ENCODE measurements at regions not wholly inside any gene's neighbourhood (a gene's known extent, or its start where the extent isn't known, plus 50 kb on each side); places are given as distances from the start of the nearest gene placed in this dataset.

DNA sequence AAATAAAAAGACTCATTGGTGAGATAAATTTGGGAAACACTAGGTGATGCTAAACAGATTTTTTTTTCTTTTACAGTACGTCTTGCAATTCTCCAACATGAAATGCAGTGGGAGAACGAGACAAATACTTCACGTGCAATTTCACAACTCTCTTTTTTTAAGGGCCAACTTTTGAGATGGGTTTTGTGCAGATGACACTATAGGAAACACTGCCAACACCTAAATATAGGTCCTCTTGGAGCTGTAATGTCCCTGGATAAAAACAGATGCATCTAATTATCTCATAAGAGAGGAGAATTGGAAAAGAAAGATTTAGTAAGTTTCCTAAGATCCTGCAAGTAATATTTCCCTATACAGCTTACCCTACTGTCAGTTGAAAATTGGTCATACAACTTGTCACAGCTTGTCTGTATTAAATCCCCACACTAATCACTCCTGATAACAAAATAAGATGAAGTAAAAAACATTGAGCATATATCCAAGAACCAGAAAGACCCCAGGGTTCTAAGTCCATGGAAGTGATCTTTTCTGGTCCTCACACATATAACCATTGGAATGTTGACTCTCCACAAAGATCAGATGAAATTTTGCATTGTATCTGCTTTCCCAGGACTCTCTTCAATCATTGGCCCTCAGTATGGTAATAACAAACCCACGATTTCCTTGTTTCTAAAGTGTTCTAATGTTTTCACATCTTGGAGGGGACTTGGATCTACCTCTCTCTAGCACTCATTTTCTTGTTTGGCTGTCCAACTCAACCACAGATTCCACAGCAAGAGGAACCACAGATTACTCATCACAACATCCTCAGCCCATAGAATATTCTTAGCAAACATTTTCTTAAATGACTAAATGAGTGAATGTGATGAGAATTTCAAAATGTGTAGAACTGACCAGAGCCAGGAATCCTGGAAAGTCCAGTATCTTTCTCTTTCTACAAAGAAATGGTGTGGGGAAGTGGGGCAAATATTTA lies 769.4 kb upstream of the USP15 start:
- TF ChIP-seq PAX5 (IDR thresholded peaks at IDR 0.05; ENCODE audit: insufficient read depth, low read length, severe bottlenecking) (no peak), SPI1 (IDR thresholded peaks at IDR 0.05; ENCODE audit: low read depth, low read length) (no peak), TAF1 (IDR thresholded peaks at IDR 0.05; ENCODE audit: low read depth, low read length) (no peak), POLR2A (IDR thresholded peaks at IDR 0.05; ENCODE audit: low read depth, low read length) (no peak), POLR2AphosphoS5 (IDR thresholded peaks at IDR 0.05; ENCODE audit: low read depth, low read length) (no peak), POU2F2 (IDR thresholded peaks at IDR 0.05; ENCODE audit: low read depth, low read length) (no peak)
- DNase-seq (ENCODE audit: insufficient read length, low spot score): no peak
- no peak for FAIRE-seq

DNA sequence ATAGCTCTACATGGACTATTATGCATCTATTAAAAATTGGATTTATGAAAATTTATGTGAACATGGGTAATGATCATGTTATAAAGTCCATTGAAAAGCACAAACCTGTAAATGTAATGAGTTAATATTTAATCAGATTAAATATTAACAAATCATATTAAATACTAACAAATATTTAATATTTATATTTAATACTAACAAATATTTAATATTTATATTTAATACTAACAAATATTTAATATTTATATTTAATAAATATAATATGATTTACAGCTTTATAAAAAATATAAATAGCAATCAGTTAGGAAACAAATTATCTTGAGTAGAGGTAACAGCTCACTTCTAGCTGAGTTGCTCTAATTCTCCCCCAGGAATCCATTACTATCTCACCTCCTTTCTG lies 758.0 kb upstream of the USP15 start:
- no peak for DNase-seq (ENCODE audit: insufficient read length, low spot score)
- no peak for TF ChIP-seq POLR2AphosphoS5 (IDR thresholded peaks at IDR 0.05; ENCODE audit: low read depth, low read length)
- TF ChIP-seq PAX5 (IDR thresholded peaks at IDR 0.05; ENCODE audit: insufficient read depth, low read length, severe bottlenecking): no peak
- no peak for TF ChIP-seq POLR2A (IDR thresholded peaks at IDR 0.05; ENCODE audit: low read depth, low read length)
- no peak for TF ChIP-seq TAF1 (IDR thresholded peaks at IDR 0.05; ENCODE audit: low read depth, low read length)
- no peak for TF ChIP-seq POU2F2 (IDR thresholded peaks at IDR 0.05; ENCODE audit: low read depth, low read length)
- TF ChIP-seq SPI1 (IDR thresholded peaks at IDR 0.05; ENCODE audit: low read depth, low read length): no peak
- FAIRE-seq: no peak

DNA sequence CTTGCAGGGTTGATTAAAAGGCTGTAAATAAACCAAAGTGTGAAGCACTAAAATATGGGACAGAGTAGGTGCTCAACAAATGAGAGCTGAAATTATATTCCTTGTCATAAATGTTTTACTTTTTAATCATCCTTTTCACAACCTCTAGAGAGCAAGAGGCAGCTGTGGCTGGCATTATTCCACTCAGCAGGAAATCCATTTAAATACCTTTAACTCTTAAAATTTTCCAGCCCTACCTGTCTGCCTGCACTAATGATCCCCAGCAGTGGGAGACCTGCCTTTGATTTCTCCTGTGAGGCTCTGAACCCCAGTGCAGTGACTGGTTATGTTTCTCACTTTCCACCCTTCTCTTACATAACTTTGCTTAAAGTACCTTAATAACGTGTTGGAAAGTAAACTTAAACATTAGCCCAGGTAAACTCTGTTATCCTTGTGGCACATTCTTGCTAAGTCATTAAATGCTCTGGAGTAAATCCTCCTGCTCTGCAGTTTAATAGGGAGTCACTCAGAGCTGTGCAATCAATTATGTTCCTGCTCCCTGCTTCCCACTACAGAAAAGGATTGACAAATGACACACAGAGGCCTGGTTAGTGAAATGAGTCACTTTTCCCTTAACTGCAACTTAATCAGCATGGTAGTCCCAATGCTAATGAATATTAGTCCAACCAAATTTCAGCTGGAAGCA lies 755.7 kb upstream of the USP15 start:
- FAIRE-seq (no peak), DNase-seq (ENCODE audit: insufficient read length, low spot score) (no peak)
- TF ChIP-seq POLR2AphosphoS5 (IDR thresholded peaks at IDR 0.05; ENCODE audit: low read depth, low read length) (no peak), POLR2A (IDR thresholded peaks at IDR 0.05; ENCODE audit: low read depth, low read length) (no peak), POU2F2 (IDR thresholded peaks at IDR 0.05; ENCODE audit: low read depth, low read length) (no peak), PAX5 (IDR thresholded peaks at IDR 0.05; ENCODE audit: insufficient read depth, low read length, severe bottlenecking) (no peak), TAF1 (IDR thresholded peaks at IDR 0.05; ENCODE audit: low read depth, low read length) (no peak), SPI1 (IDR thresholded peaks at IDR 0.05; ENCODE audit: low read depth, low read length) (no peak)

DNA sequence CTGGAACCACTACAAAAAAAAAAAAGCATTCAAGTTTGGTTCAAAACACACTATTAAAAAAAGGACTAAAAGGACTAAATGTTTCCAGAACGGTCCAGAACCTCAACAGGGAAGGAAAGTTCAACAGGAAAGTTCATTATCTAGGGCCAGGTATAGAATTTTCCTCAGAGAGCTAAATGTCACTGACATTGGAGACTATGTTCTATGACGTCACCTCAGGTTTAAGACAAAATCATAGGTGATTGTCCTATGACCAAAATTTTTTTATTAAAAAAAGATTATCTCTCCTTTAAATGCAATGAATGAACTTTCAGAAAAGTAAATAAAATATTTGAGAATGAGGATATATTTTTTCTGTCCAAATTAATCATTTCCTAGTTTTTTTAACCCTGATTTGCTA lies 746.7 kb upstream of the USP15 start:
- no peak for TF ChIP-seq POLR2AphosphoS5 (IDR thresholded peaks at IDR 0.05; ENCODE audit: low read depth, low read length)
- TF ChIP-seq POU2F2 (IDR thresholded peaks at IDR 0.05; ENCODE audit: low read depth, low read length): no peak
- TF ChIP-seq POLR2A (IDR thresholded peaks at IDR 0.05; ENCODE audit: low read depth, low read length): no peak
- no peak for TF ChIP-seq PAX5 (IDR thresholded peaks at IDR 0.05; ENCODE audit: insufficient read depth, low read length, severe bottlenecking)
- TF ChIP-seq TAF1 (IDR thresholded peaks at IDR 0.05; ENCODE audit: low read depth, low read length): no peak
- TF ChIP-seq SPI1 (IDR thresholded peaks at IDR 0.05; ENCODE audit: low read depth, low read length): no peak
- DNase-seq (ENCODE audit: insufficient read length, low spot score): no peak
- no peak for FAIRE-seq

DNA sequence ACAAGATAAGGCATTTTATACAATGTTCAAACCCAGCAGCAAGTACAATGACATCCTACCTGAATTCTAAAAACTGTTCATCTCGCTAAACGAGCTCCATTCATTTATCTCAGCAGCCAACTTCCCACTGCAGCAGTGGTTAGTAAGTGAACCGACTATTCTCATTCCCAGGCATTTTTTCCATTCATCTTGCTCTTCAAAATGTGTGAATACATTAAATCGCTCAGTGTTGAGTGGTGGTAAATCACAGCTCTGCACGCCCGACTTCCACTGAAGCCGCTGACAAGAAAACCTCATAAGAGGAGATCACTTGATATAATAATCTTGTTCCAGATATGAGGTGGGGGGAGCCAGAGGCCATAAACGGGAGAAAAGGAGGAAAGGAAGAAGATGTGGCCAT lies 746.2 kb upstream of the USP15 start:
- no peak for TF ChIP-seq POLR2A (IDR thresholded peaks at IDR 0.05; ENCODE audit: low read depth, low read length)
- no peak for TF ChIP-seq POLR2AphosphoS5 (IDR thresholded peaks at IDR 0.05; ENCODE audit: low read depth, low read length)
- TF ChIP-seq TAF1 (IDR thresholded peaks at IDR 0.05; ENCODE audit: low read depth, low read length): no peak
- no peak for TF ChIP-seq POU2F2 (IDR thresholded peaks at IDR 0.05; ENCODE audit: low read depth, low read length)
- TF ChIP-seq SPI1 (IDR thresholded peaks at IDR 0.05; ENCODE audit: low read depth, low read length): no peak
- TF ChIP-seq PAX5 (IDR thresholded peaks at IDR 0.05; ENCODE audit: insufficient read depth, low read length, severe bottlenecking): no peak
- DNase-seq (ENCODE audit: insufficient read length, low spot score) (no peak), FAIRE-seq (no peak)

DNA sequence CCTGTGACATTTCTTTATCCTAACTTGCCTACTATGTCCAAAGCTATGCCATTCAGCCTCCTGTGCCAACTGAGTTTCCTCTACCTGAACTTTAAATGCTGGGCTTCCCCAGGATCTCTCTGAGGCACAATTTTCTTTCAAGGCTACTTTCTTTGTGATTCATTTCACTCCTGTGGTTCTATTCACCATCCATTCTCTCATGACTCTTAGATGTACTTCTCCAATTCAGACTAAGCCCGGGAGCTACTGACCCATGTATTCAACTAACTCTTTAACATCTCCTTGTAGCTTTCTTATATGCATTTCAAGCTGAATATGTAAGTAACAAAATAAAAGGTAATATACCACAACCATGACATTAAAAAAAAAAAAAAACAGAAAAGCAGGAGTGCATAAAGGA lies 738.9 kb upstream of the USP15 start:
- FAIRE-seq (no peak), DNase-seq (ENCODE audit: insufficient read length, low spot score) (no peak)
- TF ChIP-seq TAF1 (IDR thresholded peaks at IDR 0.05; ENCODE audit: low read depth, low read length) (no peak), POLR2A (IDR thresholded peaks at IDR 0.05; ENCODE audit: low read depth, low read length) (no peak), SPI1 (IDR thresholded peaks at IDR 0.05; ENCODE audit: low read depth, low read length) (no peak), POU2F2 (IDR thresholded peaks at IDR 0.05; ENCODE audit: low read depth, low read length) (no peak), POLR2AphosphoS5 (IDR thresholded peaks at IDR 0.05; ENCODE audit: low read depth, low read length) (no peak), PAX5 (IDR thresholded peaks at IDR 0.05; ENCODE audit: insufficient read depth, low read length, severe bottlenecking) (no peak)

DNA sequence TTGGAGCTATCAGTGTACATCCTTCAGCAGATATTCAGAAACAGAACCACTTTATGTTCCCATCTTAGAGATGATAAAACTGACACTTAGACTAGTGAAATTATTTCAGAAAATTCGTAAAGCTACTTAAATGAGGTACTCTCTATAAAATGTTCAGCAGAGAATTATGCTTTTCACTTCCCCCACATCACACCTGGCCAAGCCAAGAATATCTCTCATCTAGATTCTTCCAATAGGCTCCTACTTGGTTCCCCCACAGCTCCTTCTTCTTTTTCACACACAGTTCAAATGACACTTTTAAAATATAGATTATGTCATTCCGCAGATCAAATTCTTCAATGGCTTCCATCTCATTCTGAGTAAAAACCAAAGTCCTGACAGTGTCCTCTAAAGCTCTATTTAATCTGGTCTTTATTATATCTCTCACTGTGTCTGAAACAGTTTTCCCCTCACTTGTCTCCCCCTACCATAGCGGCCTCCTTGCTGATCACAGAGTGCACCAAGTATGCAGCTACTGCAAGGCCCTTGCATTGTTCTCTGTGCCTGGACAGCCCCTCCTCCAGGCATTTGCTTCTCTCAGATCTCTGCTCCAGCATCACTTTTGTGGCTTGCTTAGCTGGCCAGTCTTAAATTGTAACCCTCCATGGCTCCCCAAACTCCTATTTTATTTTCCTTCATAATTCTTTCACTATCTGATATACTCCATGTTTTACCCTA lies 736.8 kb upstream of the USP15 start:
- no peak for FAIRE-seq
- no peak for DNase-seq (ENCODE audit: insufficient read length, low spot score)
- TF ChIP-seq PAX5 (IDR thresholded peaks at IDR 0.05; ENCODE audit: insufficient read depth, low read length, severe bottlenecking) (no peak), TAF1 (IDR thresholded peaks at IDR 0.05; ENCODE audit: low read depth, low read length) (no peak), POU2F2 (IDR thresholded peaks at IDR 0.05; ENCODE audit: low read depth, low read length) (no peak), POLR2A (IDR thresholded peaks at IDR 0.05; ENCODE audit: low read depth, low read length) (no peak), POLR2AphosphoS5 (IDR thresholded peaks at IDR 0.05; ENCODE audit: low read depth, low read length) (no peak), SPI1 (IDR thresholded peaks at IDR 0.05; ENCODE audit: low read depth, low read length) (no peak)

DNA sequence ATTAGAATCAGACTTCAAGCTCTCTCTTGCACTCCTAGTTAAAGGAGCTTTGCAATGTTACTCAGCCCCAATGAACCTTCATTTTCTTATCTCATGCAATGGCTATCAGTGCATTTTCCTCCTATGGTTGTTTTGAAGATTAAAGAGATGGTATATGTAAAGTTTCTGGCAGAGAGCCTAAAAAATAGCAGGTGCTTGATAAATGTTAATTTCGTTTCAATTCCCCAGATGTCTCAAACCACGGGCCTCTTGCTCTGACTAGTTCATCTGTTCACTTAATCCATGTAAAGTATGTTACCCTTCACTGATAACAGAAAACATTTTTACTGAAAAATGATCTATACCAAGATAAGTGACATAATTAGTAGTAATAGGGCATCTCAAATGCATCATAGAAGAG lies 735.4 kb upstream of the USP15 start:
- no peak for FAIRE-seq
- no peak for TF ChIP-seq SPI1 (IDR thresholded peaks at IDR 0.05; ENCODE audit: low read depth, low read length)
- no peak for TF ChIP-seq POLR2AphosphoS5 (IDR thresholded peaks at IDR 0.05; ENCODE audit: low read depth, low read length)
- no peak for TF ChIP-seq PAX5 (IDR thresholded peaks at IDR 0.05; ENCODE audit: insufficient read depth, low read length, severe bottlenecking)
- TF ChIP-seq TAF1 (IDR thresholded peaks at IDR 0.05; ENCODE audit: low read depth, low read length): no peak
- TF ChIP-seq POU2F2 (IDR thresholded peaks at IDR 0.05; ENCODE audit: low read depth, low read length): no peak
- no peak for TF ChIP-seq POLR2A (IDR thresholded peaks at IDR 0.05; ENCODE audit: low read depth, low read length)
- no peak for DNase-seq (ENCODE audit: insufficient read length, low spot score)
